H9 (cell line): ENCODE measurements at regions not wholly inside any gene's neighbourhood (a gene's known extent, or its start where the extent isn't known, plus 50 kb on each side); places are given as distances from the start of the nearest gene placed in this dataset.

Experiments
- DNase-seq: peaks from one replicate; pipeline ENCODE4 v3.0.0-alpha.2; 2017
- H2AFZ ChIP-seq: one replicate; pipeline ENCODE4 v1.6.1; 2013; ENCODE audit warnings: mild to moderate bottlenecking, low read length, control low read depth, moderate library complexity
- H2AK5ac ChIP-seq: 2 replicates; pipeline ENCODE4 v1.6.1; 2013; ENCODE audit warnings: low read length, control low read depth, mixed read lengths; ENCODE audit not compliant: insufficient read length
- H2BK120ac ChIP-seq: one replicate; pipeline ENCODE4 v1.6.1; 2013; ENCODE audit warnings: low read depth, mild to moderate bottlenecking, low read length, control low read depth, inconsistent platforms; ENCODE audit not compliant: poor library complexity, severe bottlenecking
- H2BK12ac ChIP-seq: 2 replicates; pipeline ENCODE4 v1.6.1; 2013; ENCODE audit warnings: low read length, control low read depth, mixed read lengths, low read depth; ENCODE audit not compliant: insufficient read length
- H2BK15ac ChIP-seq: 2 replicates; pipeline ENCODE4 v1.6.1; 2013; ENCODE audit warnings: low read depth, low read length, control low read depth
- H2BK20ac ChIP-seq: one replicate; pipeline ENCODE4 v1.6.1; 2013; ENCODE audit warnings: low read depth, mild to moderate bottlenecking, low read length, control low read depth, inconsistent platforms; ENCODE audit not compliant: poor library complexity, severe bottlenecking
- H2BK5ac ChIP-seq: 2 replicates; pipeline ENCODE4 v1.6.1; 2013; ENCODE audit warnings: low read length, control low read depth, mixed read lengths; ENCODE audit not compliant: insufficient read length
- H3K14ac ChIP-seq: 2 replicates; pipeline ENCODE4 v1.6.1; 2013; ENCODE audit warnings: low read length, control low read depth; ENCODE audit not compliant: insufficient read depth
- H3K18ac ChIP-seq: 2 replicates; pipeline ENCODE4 v1.6.1; 2013; ENCODE audit warnings: low read depth, mild to moderate bottlenecking, mixed read lengths, low read length, control low read depth; ENCODE audit not compliant: insufficient read length
- H3K23ac ChIP-seq: 2 replicates; pipeline ENCODE4 v1.6.1; 2013; ENCODE audit warnings: low read length, control low read depth, mixed read lengths, low read depth; ENCODE audit not compliant: insufficient read length
- H3K23me2 ChIP-seq: 2 replicates; pipeline ENCODE4 v1.6.1; 2013; ENCODE audit warnings: low read depth, mild to moderate bottlenecking, mixed read lengths, low read length, control low read depth; ENCODE audit not compliant: insufficient read length, poor library complexity, severe bottlenecking
- H3K27ac ChIP-seq: 2 replicates; pipeline ENCODE4 v1.5.1; 2013; ENCODE audit warnings: low read length, control low read depth, mixed read lengths, low read depth; ENCODE audit not compliant: insufficient read length
- H3K27me3 ChIP-seq: 2 replicates; pipeline ENCODE4 v1.6.1; 2013; ENCODE audit warnings: low read length, control low read depth, inconsistent platforms; ENCODE audit not compliant: insufficient read depth
- H3K4ac ChIP-seq: 2 replicates; pipeline ENCODE4 v1.6.1; 2013; ENCODE audit warnings: low read depth, mild to moderate bottlenecking, control low read depth, inconsistent platforms, low read length, moderate library complexity
- H3K4me1 ChIP-seq: 2 replicates; pipeline ENCODE4 v1.6.1; 2013; ENCODE audit warnings: low read length, control low read depth, inconsistent platforms; ENCODE audit not compliant: insufficient read depth
- H3K4me2 ChIP-seq: 2 replicates; pipeline ENCODE4 v1.6.1; 2013; ENCODE audit warnings: low read length, control low read depth, mixed read lengths; ENCODE audit not compliant: insufficient read length, insufficient read depth
- H3K56ac ChIP-seq: 2 replicates; pipeline ENCODE4 v1.6.1; 2013; ENCODE audit warnings: low read depth, mild to moderate bottlenecking, mixed read lengths, low read length, control low read depth; ENCODE audit not compliant: insufficient read length
- H3K79me1 ChIP-seq: 2 replicates; pipeline ENCODE4 v1.6.1; 2013; ENCODE audit warnings: low read depth, mild to moderate bottlenecking, moderate library complexity, low read length, control low read depth, inconsistent platforms; ENCODE audit not compliant: insufficient read depth, poor library complexity, severe bottlenecking
- H3K79me2 ChIP-seq: 2 replicates; pipeline ENCODE4 v1.6.1; 2013; ENCODE audit warnings: low read length, control low read depth, inconsistent platforms; ENCODE audit not compliant: insufficient read depth
- H3K9ac ChIP-seq: 2 replicates; pipeline ENCODE4 v1.6.1; 2013; ENCODE audit warnings: low read length, control low read depth, mixed read lengths; ENCODE audit not compliant: insufficient read length; ENCODE audit errors: extremely low read depth
- H3K9me3 ChIP-seq: one replicate; pipeline ENCODE4 v1.6.1; 2013; ENCODE audit warnings: low read depth, low read length, inconsistent platforms; ENCODE audit not compliant: control insufficient read depth
- H3T11ph ChIP-seq: one replicate; pipeline ENCODE4 v1.6.1; 2013; ENCODE audit warnings: mild to moderate bottlenecking, low read length, control low read depth, inconsistent platforms
- H4K20me1 ChIP-seq: one replicate; pipeline ENCODE4 v1.6.1; 2013; ENCODE audit not compliant: control insufficient read depth, insufficient read length, insufficient read depth
- H4K5ac ChIP-seq: 2 replicates; pipeline ENCODE4 v1.6.1; 2013; ENCODE audit warnings: low read depth, mild to moderate bottlenecking, mixed read lengths, low read length, control low read depth; ENCODE audit not compliant: insufficient read length
- H4K8ac ChIP-seq: replicated peaks from 2 replicates; pipeline ENCODE4 v1.6.1; 2013; ENCODE audit warnings: low read length, control low read depth, mixed read lengths, low read depth; ENCODE audit not compliant: insufficient read length
- H4K91ac ChIP-seq: 2 replicates; pipeline ENCODE4 v1.6.1; 2013; ENCODE audit warnings: low read depth, mild to moderate bottlenecking, moderate library complexity, mixed read lengths, low read length, control low read depth; ENCODE audit not compliant: insufficient read length
- H3K27ac Mint-ChIP-seq, 3 experiments: 2 replicates in 2 of 3; 3 replicates in 1 of 3; pipeline ENCODE4 v1.8.0; 2020 to 2021; ENCODE audit warnings: mixed read lengths in 3 of 3, mild to moderate bottlenecking in 1 of 3, moderate library complexity in 1 of 3
- H3K27me3 Mint-ChIP-seq: 2 replicates; pipeline ENCODE4 v1.8.0; 2021; ENCODE audit warnings: low read depth, mild to moderate bottlenecking, moderate library complexity, mixed read lengths
- H3K36me3 Mint-ChIP-seq, 3 experiments: 2 replicates in 2 of 3; 3 replicates in 1 of 3; pipeline ENCODE4 v1.8.0; 2020 to 2021; ENCODE audit warnings: low read depth in 3 of 3, mixed read lengths in 3 of 3; ENCODE audit not compliant: insufficient read depth in 1 of 3
- H3K4me1 Mint-ChIP-seq, 2 experiments: 2 replicates each; pipeline ENCODE4 v1.8.0; 2020; ENCODE audit warnings: mixed read lengths in 2 of 2
- H3K4me3 Mint-ChIP-seq, 2 experiments: 2 replicates in 1 of 2; 3 replicates in 1 of 2; pipeline ENCODE4 v1.8.0; 2020 to 2021; ENCODE audit warnings: mild to moderate bottlenecking in 2 of 2, mixed read lengths in 2 of 2, moderate library complexity in 1 of 2
- H3K9me3 Mint-ChIP-seq, 2 experiments: 2 replicates in 1 of 2; 3 replicates in 1 of 2; pipeline ENCODE4 v1.8.0; 2020; ENCODE audit warnings: mild to moderate bottlenecking in 2 of 2, mixed read lengths in 2 of 2, moderate library complexity in 1 of 2
- WGBS: extraction: QIAGEN DNeasy Blood & Tissue Kit; methylation state at CpG from one replicate; pipeline ENCODE4 v1.1.7; 2013; ENCODE audit warnings: missing lambda C conversion rate, low lambda C conversion rate, mixed read lengths; ENCODE audit not compliant: insufficient read length; ENCODE audit errors: extremely low coverage; 5-methylcytosine and 5-hydroxymethylcytosine counted together
- TF ChIP-seq, protein P1 (sequence below): fragments of 200-600 bp; sonication (generic); conservative IDR thresholded peaks from 3 replicates; pipeline ENCODE4 v1.8.0; 2021; ENCODE audit warnings: antibody characterized with exemption, mild to moderate bottlenecking

DNA sequence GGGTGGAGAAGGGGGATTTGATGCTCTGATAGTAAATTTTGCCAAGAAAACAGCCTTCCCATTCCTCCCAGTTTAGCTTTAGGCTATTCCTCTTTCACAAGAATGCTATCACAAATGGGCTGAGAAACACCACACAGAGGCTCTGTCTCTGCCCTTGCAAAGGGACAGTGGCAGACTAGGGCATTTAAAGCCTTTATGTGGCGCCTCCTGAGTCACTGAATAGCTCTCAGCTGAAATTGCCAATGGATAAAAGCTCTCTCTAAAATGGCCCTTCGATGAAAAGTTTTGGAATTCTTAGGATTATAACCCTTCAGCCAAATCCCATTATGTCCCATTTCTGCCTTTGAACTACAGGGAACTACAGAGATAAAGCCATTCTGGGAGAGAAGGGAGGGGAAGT is 1000.4 kb downstream of the ADGRL2 start:
- Histone ChIP-seq H3K18ac (no peak overlapping the region), H2BK20ac (no peak overlapping the region), H3K4me1 (peaks cover 3% of the 10 kb centered on the region), H3K4ac (no peak overlapping the region), H3K4me2 (no peak overlapping the region), H3K9ac (no peak overlapping the region), H3K23me2 (no peaks in the 10 kb centered on the region), H2BK120ac (no peak overlapping the region), H3K27ac (no peak overlapping the region), H2BK5ac (no peak overlapping the region), H2AFZ (no peak overlapping the region), H2BK12ac (no peak overlapping the region), H3K23ac (no peak overlapping the region), H3K9me3 (no peaks in the 10 kb centered on the region), H3K27me3 (no peaks in the 10 kb centered on the region), H4K91ac (no peak overlapping the region), H3K14ac (no peak overlapping the region), H3K56ac (no peak overlapping the region), H3K79me1 (no peaks in the 10 kb centered on the region), H3T11ph (no peak overlapping the region), H4K20me1 (no peaks in the 10 kb centered on the region), H3K79me2 (no peaks in the 10 kb centered on the region), H2BK15ac (no peak overlapping the region), H4K5ac (no peak overlapping the region), H4K8ac (no peak overlapping the region), H2AK5ac (no peak overlapping the region)
- Mint-ChIP-seq H3K36me3 (peaks cover 0 to 21% (median 0%) of the 10 kb centered on the region in 3 experiments; a peak in 2 of 7 replicates), H3K27ac (no peak overlapping the region), H3K9me3 (peaks cover 0 to 3% of the 10 kb centered on the region in 2 experiments; a peak in 1 of 5 replicates), H3K4me1 (peaks cover 12 to 14% of the 10 kb centered on the region in 2 experiments), H3K4me3 (no peak overlapping the region), H3K27me3 (no peaks in the 10 kb centered on the region; the same call in 1 of the 2 replicates)
- DNase-seq = no peak
- TF ChIP-seq, protein P1, sequence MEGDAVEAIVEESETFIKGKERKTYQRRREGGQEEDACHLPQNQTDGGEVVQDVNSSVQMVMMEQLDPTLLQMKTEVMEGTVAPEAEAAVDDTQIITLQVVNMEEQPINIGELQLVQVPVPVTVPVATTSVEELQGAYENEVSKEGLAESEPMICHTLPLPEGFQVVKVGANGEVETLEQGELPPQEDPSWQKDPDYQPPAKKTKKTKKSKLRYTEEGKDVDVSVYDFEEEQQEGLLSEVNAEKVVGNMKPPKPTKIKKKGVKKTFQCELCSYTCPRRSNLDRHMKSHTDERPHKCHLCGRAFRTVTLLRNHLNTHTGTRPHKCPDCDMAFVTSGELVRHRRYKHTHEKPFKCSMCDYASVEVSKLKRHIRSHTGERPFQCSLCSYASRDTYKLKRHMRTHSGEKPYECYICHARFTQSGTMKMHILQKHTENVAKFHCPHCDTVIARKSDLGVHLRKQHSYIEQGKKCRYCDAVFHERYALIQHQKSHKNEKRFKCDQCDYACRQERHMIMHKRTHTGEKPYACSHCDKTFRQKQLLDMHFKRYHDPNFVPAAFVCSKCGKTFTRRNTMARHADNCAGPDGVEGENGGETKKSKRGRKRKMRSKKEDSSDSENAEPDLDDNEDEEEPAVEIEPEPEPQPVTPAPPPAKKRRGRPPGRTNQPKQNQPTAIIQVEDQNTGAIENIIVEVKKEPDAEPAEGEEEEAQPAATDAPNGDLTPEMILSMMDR = no peak
- no CpG with 5 or more reads among the region's 2 CpGs for WGBS
